GM12878 (cell line): ENCODE measurements at regions not wholly inside any gene's neighbourhood (a gene's known extent, or its start where the extent isn't known, plus 50 kb on each side); places are given as distances from the start of the nearest gene placed in this dataset.

Source experiments
- ATAC-seq: fragments of 200-7000 bp; cut with Tn5 transposase; 3 replicates; pipeline ENCODE4 v1.9.1; 2020; ENCODE audit warnings: mild to moderate bottlenecking, moderate library complexity
- BruUV-seq: library from RNA; stranded (reverse); fragments of 400-500 nt; replicated peaks from 2 replicates; lab custom pipeline; 2021; lab: Mats Ljungman, UMichigan
- CTCF ChIA-PET: fragments of 300-600 bp; sonication (Branson Sonifier 250); formaldehyde crosslinking; extraction: SDS; loops from one replicate; lab custom pipeline; 2021; ENCODE audit warnings: inconsistent platforms; lab: Yijun Ruan, JAX
- POLR2A ChIA-PET: fragments of 350-600 bp; formaldehyde crosslinking; extraction: SDS; loops from one replicate; lab custom pipeline; 2021; ENCODE audit warnings: inconsistent platforms; lab: Charles Lee
- RAD21 ChIA-PET: fragments of 300-600 bp; sonication (Branson Sonifier 250); formaldehyde crosslinking; loops from one replicate; lab custom pipeline; 2023; ENCODE audit warnings: antibody characterized with exemption; ENCODE audit not compliant: unreplicated experiment; lab: Charles Lee
- SMC1A ChIA-PET: fragments of 300-600 bp; sonication (Branson Sonifier 250); formaldehyde crosslinking; loops from one replicate; lab custom pipeline; 2023; ENCODE audit not compliant: unreplicated experiment, uncharacterized antibody; lab: Charles Lee
- DNase-seq: peaks from one replicate; pipeline ENCODE4 v3.0.0-alpha.2; 2011; ENCODE audit warnings: low read depth, low spot score
- FAIRE-seq: peaks from 3 replicates; lab custom pipeline; 2011; peaks lifted over from hg19 to GRCh38; lab: Jason Lieb, UNC
- H2AFZ ChIP-seq: 2 replicates; pipeline ENCODE4 v1.6.0; 2011; ENCODE audit warnings: low read depth, low read length, control low read depth; ENCODE audit not compliant: control insufficient read depth
- H3K27ac ChIP-seq: 2 replicates; pipeline ENCODE4 v1.5.1; 2011; ENCODE audit warnings: control low read depth; ENCODE audit not compliant: control insufficient read depth, insufficient read depth
- H3K27me3 ChIP-seq, 2 experiments: replicated peaks in 1 of 2; 2 replicates each; pipeline versions ENCODE4 v1.6.0 to v1.6.1; 2011; ENCODE audit warnings: low read length in 1 of 2; ENCODE audit not compliant: control insufficient read depth in 2 of 2, insufficient read depth in 2 of 2
- H3K36me3 ChIP-seq, 2 experiments: 2 replicates each; pipeline ENCODE4 v1.5.1; 2011; ENCODE audit warnings: low read length in 1 of 2; ENCODE audit not compliant: control insufficient read depth in 2 of 2, insufficient read depth in 2 of 2
- H3K4me1 ChIP-seq: 2 replicates; pipeline ENCODE4 v1.6.1; 2011; ENCODE audit warnings: mild to moderate bottlenecking, low read length, moderate library complexity, mixed read lengths; ENCODE audit not compliant: control insufficient read depth, insufficient read depth
- H3K4me2 ChIP-seq: 2 replicates; pipeline ENCODE4 v1.6.0; 2011; ENCODE audit warnings: control low read depth; ENCODE audit not compliant: control insufficient read depth, insufficient read depth
- H3K4me3 ChIP-seq: fragments of 200-600 bp; sonication (generic); 2 replicates; pipeline ENCODE4 v1.5.1; 2016
- H3K79me2 ChIP-seq: 2 replicates; pipeline ENCODE4 v1.6.0; 2011; ENCODE audit warnings: low read length; ENCODE audit not compliant: control insufficient read depth, insufficient read depth
- H3K9ac ChIP-seq: 2 replicates; pipeline ENCODE4 v1.8.0; 2011; ENCODE audit warnings: low read length, control low read depth, mixed read lengths; ENCODE audit not compliant: control insufficient read depth, insufficient read depth
- H3K9me3 ChIP-seq: replicated peaks from 3 replicates; pipeline ENCODE4 v1.5.1; 2011; ENCODE audit warnings: mild to moderate bottlenecking, low read length; ENCODE audit not compliant: control insufficient read depth, insufficient read depth
- H4K20me1 ChIP-seq: 2 replicates; pipeline ENCODE4 v1.6.0; 2011; ENCODE audit not compliant: control insufficient read depth, insufficient read depth
- BACH1 ChIP-seq: fragments of 450-650 bp; IDR thresholded peaks from 2 replicates; pipeline ENCODE4 v1.6.1; 2017; ENCODE audit warnings: mild to moderate bottlenecking, borderline replicate concordance
- ETV6 ChIP-seq, 2 experiments: fragments of 450-650 bp in 1 of 2; IDR thresholded peaks in 1 of 2; conservative IDR thresholded peaks in 1 of 2; 2 replicates each; pipeline ENCODE4 v1.6.1; 2014; ENCODE audit warnings: antibody characterized with exemption in 1 of 2, borderline replicate concordance in 1 of 2, low read depth in 1 of 2, mild to moderate bottlenecking in 1 of 2, moderate library complexity in 1 of 2
- NFYB ChIP-seq: IDR thresholded peaks from 2 replicates; pipeline ENCODE4 v1.6.1; 2011; ENCODE audit warnings: low read depth, mild to moderate bottlenecking, low read length, improper control_type of control experiment, moderate library complexity; ENCODE audit not compliant: insufficient read depth
- PAX8 ChIP-seq: fragments of 450-650 bp; IDR thresholded peaks from 2 replicates; pipeline ENCODE4 v1.6.1; 2017; ENCODE audit warnings: mild to moderate bottlenecking, moderate library complexity
- PML ChIP-seq: IDR thresholded peaks from 2 replicates; pipeline ENCODE4 v1.6.1; 2012; ENCODE audit warnings: low read length, inconsistent platforms
- SIX5 ChIP-seq: IDR thresholded peaks from 2 replicates; pipeline ENCODE4 v1.6.1; 2011; ENCODE audit warnings: mild to moderate bottlenecking, low read depth, low read length, moderate library complexity; ENCODE audit not compliant: severe bottlenecking
- SMARCA5 ChIP-seq: fragments of 450-650 bp; IDR thresholded peaks from 2 replicates; pipeline ENCODE4 v1.6.1; 2017; ENCODE audit warnings: mild to moderate bottlenecking
- SP1 ChIP-seq: IDR thresholded peaks from one replicate; pipeline ENCODE4 v1.6.1; 2011; ENCODE audit warnings: low read depth, low read length
- TAF1 ChIP-seq: IDR thresholded peaks from 2 replicates; pipeline ENCODE4 v1.6.1; 2011; ENCODE audit warnings: mild to moderate bottlenecking, low read depth, low read length, borderline replicate concordance
- TARDBP ChIP-seq: IDR thresholded peaks from 2 replicates; pipeline ENCODE4 v1.6.1; 2016; ENCODE audit warnings: borderline replicate concordance
- TCF3 ChIP-seq: IDR thresholded peaks from 2 replicates; pipeline ENCODE4 v1.6.1; 2012; ENCODE audit warnings: low read depth, mild to moderate bottlenecking, low read length, borderline replicate concordance; ENCODE audit not compliant: insufficient read depth
- YY1 ChIP-seq: IDR thresholded peaks from 2 replicates; pipeline ENCODE4 v1.6.1; 2011; ENCODE audit warnings: low read depth, mild to moderate bottlenecking, low read length
- ZNF207 ChIP-seq: fragments of 450-650 bp; IDR thresholded peaks from 2 replicates; pipeline ENCODE4 v1.6.1; 2014; ENCODE audit warnings: antibody characterized with exemption, mild to moderate bottlenecking, borderline replicate concordance
- WGBS: methylation state at CpG from one replicate; pipeline ENCODE4 v1.1.6; 2016; ENCODE audit warnings: low lambda C conversion rate; ENCODE audit not compliant: insufficient replicate concordance, insufficient coverage; ENCODE audit errors: missing lambda C conversion rate; 5-methylcytosine and 5-hydroxymethylcytosine counted together
- in situ Hi-C: fragments of 300-500 bp; cut with MboI; formaldehyde crosslinking; loops from 9 replicates; pipeline ENCODE4 v1.14.3; 2018; ENCODE audit warnings: mixed read lengths
- intact Hi-C: fragments of 100-400 bp; cut with micrococcal nuclease; formaldehyde crosslinking; loops from one replicate; pipeline ENCODE4 v1.14.2; 2022; ENCODE audit not compliant: unreplicated experiment
- TF ChIP-seq, protein P1 (sequence below): fragments of 450-650 bp; IDR thresholded peaks from 2 replicates; pipeline ENCODE4 v1.6.1; 2016; ENCODE audit warnings: mild to moderate bottlenecking
- TF ChIP-seq, protein P2 (sequence below): IDR thresholded peaks from 2 replicates; pipeline ENCODE4 v1.6.1; 2011; ENCODE audit warnings: borderline replicate concordance, low read depth, mild to moderate bottlenecking, moderate library complexity, low read length; ENCODE audit not compliant: insufficient read depth, poor library complexity, severe bottlenecking
- TF ChIP-seq, protein P3 (sequence below): IDR thresholded peaks from 2 replicates; pipeline ENCODE4 v1.6.1; 2011; ENCODE audit warnings: mild to moderate bottlenecking, low read depth, low read length, moderate library complexity; ENCODE audit not compliant: insufficient replicate concordance
- TF ChIP-seq, protein P4 (sequence below): fragments of 450-650 bp; IDR thresholded peaks from 2 replicates; pipeline ENCODE4 v1.6.1; 2017; ENCODE audit warnings: borderline replicate concordance
- TF ChIP-seq, protein P5 (sequence below): IDR thresholded peaks from 2 replicates; pipeline ENCODE4 v1.6.1; 2011; ENCODE audit warnings: borderline replicate concordance, low read depth, mild to moderate bottlenecking, moderate library complexity, mixed read lengths, low read length; ENCODE audit not compliant: insufficient read depth; ENCODE audit errors: extremely low read length

DNA sequence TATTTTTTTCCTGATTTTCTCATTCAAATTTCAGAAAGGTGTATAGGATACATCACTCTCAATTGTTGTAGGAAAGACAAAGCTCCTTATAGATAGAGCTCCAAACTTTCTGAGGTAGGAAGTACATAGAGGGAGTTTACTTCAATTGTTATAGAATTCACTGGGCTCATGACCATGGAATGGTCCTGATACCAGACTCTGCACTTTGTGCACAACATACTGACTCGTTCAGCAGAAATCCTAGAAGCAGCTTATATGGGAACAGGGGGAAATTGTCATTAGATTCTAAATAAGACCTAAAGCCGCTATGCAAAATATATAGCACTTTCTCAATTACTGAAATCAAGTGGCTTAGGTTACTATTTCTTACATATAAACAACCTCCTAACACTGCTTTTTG lies 240.5 kb upstream of the TUSC1 start:
- no peak for ATAC-seq
- FAIRE-seq: no peak
- Histone ChIP-seq H3K27me3 (no peaks in the 10 kb centered on the region), H3K36me3 (no peaks in the 10 kb centered on the region), H3K9me3 (no peaks in the 10 kb centered on the region), H3K9ac (no peak overlapping the region), H3K4me3 (no peak overlapping the region), H4K20me1 (no peaks in the 10 kb centered on the region), H3K4me2 (no peak overlapping the region), H3K4me1 (no peaks in the 10 kb centered on the region)
- in situ Hi-C loops: no loop called here
- RAD21 ChIA-PET: no interaction called here
- no peak for DNase-seq
- no TSS peak for BruUV-seq
- CTCF ChIA-PET: interaction anchor here (0.6 kb wide), 1 partner anchor 164 kb away, joined by 3 read pairs; no protein-coding TSS in a partner anchor
- no peak for TF ChIP-seq TARDBP
- TF ChIP-seq, protein P1, sequence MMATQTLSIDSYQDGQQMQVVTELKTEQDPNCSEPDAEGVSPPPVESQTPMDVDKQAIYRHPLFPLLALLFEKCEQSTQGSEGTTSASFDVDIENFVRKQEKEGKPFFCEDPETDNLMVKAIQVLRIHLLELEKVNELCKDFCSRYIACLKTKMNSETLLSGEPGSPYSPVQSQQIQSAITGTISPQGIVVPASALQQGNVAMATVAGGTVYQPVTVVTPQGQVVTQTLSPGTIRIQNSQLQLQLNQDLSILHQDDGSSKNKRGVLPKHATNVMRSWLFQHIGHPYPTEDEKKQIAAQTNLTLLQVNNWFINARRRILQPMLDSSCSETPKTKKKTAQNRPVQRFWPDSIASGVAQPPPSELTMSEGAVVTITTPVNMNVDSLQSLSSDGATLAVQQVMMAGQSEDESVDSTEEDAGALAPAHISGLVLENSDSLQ: no peak
- TF ChIP-seq, protein P2, sequence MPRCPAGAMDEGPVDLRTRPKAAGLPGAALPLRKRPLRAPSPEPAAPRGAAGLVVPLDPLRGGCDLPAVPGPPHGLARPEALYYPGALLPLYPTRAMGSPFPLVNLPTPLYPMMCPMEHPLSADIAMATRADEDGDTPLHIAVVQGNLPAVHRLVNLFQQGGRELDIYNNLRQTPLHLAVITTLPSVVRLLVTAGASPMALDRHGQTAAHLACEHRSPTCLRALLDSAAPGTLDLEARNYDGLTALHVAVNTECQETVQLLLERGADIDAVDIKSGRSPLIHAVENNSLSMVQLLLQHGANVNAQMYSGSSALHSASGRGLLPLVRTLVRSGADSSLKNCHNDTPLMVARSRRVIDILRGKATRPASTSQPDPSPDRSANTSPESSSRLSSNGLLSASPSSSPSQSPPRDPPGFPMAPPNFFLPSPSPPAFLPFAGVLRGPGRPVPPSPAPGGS: no peak
- TF ChIP-seq SMARCA5: no peak
- no peak for TF ChIP-seq SIX5
- TF ChIP-seq ZNF207: no peak
- TF ChIP-seq ETV6 (conservative IDR thresholded peaks at IDR 0.05 in 1 of 2, IDR thresholded peaks at IDR 0.05 in 1 of 2; ENCODE audit: borderline replicate concordance in 1 of 2, low read depth in 1 of 2): no peak
- TF ChIP-seq BACH1: no peak
- TF ChIP-seq PAX8: no peak
- no peak for TF ChIP-seq SP1
- TF ChIP-seq, protein P3, sequence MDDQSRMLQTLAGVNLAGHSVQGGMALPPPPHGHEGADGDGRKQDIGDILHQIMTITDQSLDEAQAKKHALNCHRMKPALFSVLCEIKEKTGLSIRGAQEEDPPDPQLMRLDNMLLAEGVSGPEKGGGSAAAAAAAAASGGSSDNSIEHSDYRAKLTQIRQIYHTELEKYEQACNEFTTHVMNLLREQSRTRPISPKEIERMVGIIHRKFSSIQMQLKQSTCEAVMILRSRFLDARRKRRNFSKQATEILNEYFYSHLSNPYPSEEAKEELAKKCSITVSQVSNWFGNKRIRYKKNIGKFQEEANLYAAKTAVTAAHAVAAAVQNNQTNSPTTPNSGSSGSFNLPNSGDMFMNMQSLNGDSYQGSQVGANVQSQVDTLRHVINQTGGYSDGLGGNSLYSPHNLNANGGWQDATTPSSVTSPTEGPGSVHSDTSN: no peak
- TF ChIP-seq PML: no peak
- TF ChIP-seq, protein P4, sequence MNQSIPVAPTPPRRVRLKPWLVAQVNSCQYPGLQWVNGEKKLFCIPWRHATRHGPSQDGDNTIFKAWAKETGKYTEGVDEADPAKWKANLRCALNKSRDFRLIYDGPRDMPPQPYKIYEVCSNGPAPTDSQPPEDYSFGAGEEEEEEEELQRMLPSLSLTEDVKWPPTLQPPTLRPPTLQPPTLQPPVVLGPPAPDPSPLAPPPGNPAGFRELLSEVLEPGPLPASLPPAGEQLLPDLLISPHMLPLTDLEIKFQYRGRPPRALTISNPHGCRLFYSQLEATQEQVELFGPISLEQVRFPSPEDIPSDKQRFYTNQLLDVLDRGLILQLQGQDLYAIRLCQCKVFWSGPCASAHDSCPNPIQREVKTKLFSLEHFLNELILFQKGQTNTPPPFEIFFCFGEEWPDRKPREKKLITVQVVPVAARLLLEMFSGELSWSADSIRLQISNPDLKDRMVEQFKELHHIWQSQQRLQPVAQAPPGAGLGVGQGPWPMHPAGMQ: no peak
- TF ChIP-seq YY1: no peak
- TF ChIP-seq TCF3: no peak
- TF ChIP-seq, protein P5, sequence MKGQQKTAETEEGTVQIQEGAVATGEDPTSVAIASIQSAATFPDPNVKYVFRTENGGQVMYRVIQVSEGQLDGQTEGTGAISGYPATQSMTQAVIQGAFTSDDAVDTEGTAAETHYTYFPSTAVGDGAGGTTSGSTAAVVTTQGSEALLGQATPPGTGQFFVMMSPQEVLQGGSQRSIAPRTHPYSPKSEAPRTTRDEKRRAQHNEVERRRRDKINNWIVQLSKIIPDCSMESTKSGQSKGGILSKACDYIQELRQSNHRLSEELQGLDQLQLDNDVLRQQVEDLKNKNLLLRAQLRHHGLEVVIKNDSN: no peak
- TF ChIP-seq NFYB: no peak
- no peak for TF ChIP-seq TAF1
- TF ChIP-seq, all 136 proteins: peak for 0
- ChIA-PET SMC1A (no interaction called here), POLR2A (no interaction called here)
- H2AFZ ChIP-seq: no peak overlapping the region
- 0% methylated on average over 2 of the region's 2 CpGs for WGBS
- H3K79me2 ChIP-seq: no peaks in the 10 kb centered on the region
- intact Hi-C loops: no loop called here
- H3K27ac ChIP-seq: no peak overlapping the region
